DMS 273 treated with DMSO at 0.1 percent for 48 hours (cell line): ENCODE measurements at regions not wholly inside any gene's neighbourhood (a gene's known extent, or its start where the extent isn't known, plus 50 kb on each side); places are given as distances from the start of the nearest gene placed in this dataset.
"Not testable (repeated sequence)": the region's sequence is repeated elsewhere in the genome, so short reads cannot be mapped to it uniquely, and the experiment has no call there.

Experiments
- DNase-seq: peaks from one replicate; lab custom pipeline; 2025; lab: John Stamatoyannopoulos, UW

DNA sequence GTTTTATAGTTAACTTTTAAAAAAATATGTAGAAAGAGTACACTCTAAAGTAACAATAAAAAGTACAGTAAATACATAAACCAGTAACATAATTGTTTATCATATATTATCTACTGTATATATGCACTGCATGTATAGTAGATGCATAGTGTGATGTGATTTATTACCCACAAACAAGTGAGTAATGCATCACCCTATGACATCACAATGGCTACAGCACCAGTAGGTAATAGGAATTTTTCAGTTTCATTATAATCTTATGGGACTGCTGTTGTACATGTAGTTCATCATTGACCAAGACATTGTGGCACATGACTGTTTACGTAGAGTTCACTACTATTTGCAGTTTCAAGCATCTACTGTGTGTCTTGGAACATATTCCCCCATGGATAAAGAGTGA lies 1047.2 kb downstream of the ROBO2 start:
- DNase-seq: no peak

DNA sequence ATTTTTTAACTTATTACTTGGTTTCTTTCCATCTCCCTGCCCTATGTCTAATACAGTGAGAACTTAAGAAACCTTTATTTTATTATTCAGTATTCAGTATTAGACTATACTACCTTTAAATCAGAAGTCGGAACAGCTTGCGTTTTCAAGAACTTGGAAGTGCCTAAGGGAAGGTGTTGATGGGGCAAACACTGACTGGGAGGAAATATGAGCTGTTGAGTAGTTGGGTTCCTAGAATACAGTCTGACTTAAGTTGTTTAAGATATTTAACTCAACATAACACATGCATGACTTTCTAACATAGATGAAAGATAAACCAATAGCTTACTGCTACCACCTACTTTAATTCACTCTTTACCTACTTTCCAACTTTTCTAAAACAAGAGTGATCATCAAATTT lies 1048.1 kb downstream of the ROBO2 start:
- no peak for DNase-seq

DNA sequence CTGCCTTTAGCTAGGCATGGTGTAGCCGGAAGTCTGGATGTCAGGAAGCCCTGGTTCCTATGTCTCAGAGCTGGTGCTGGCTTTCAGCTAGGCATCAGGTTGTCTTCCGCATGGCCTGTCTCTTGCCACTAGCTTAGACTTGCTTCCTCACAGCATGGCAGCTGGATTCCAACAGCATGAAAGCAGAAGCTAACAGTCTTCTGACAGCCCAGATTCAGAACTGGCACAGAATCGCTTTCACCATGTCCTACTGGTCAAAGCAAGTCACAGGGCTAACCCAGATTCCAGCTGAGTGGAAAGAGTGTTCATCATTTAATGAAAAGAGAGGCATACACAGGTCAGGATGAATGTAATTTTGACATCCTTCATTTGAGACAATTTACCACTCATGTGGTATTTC lies 1050.5 kb downstream of the ROBO2 start:
- no peak for DNase-seq

DNA sequence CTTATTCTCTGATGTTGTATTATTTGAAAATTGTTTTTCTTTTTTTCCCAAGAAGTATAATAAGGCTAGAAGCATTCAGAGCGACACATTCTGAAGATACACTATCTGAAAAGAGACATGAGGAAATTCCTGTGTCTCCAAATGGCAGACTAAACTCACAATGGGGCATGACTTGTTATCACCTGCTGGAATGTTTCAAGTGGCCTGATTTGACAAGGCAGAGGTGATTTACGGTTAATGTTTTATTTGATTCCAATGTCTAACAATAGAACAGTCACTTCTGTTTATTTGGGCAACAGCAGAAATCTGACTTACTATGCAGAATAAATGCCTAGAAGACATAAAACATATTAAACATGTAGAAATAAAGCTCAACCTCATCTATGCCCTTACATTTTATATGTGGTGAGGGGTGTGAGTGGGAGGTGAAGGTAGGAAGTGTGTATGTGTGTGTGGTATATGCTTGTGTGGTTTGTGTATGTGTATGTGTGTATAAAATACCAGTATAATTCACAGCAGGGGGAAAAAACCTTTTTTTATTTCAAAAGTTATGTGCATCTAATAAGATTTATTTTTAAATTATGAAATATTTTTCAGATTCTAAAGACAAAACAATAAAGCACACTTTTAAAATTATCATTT lies 1051.7 kb downstream of the ROBO2 start:
- DNase-seq: no peak

DNA sequence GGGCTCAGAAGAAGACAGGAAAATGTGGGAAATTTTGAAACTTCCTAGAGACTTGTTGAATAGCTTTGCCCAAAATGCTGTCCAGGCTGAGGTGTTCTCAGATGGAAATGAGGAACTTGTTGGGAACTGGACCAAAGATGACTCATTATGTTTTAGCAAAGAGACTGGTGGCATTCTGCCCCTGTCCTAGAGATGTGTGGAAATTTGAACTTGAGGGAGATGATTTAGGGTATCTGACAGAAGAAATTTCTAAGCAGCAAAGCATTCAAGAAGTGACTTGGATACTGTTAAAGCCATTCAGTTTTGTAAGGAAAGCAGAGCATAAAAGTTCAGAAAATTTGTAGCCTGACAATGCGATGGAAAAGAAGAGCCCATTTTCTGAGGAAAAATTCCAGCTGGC lies 1052.7 kb downstream of the ROBO2 start:
- not testable (repeated sequence) for DNase-seq

DNA sequence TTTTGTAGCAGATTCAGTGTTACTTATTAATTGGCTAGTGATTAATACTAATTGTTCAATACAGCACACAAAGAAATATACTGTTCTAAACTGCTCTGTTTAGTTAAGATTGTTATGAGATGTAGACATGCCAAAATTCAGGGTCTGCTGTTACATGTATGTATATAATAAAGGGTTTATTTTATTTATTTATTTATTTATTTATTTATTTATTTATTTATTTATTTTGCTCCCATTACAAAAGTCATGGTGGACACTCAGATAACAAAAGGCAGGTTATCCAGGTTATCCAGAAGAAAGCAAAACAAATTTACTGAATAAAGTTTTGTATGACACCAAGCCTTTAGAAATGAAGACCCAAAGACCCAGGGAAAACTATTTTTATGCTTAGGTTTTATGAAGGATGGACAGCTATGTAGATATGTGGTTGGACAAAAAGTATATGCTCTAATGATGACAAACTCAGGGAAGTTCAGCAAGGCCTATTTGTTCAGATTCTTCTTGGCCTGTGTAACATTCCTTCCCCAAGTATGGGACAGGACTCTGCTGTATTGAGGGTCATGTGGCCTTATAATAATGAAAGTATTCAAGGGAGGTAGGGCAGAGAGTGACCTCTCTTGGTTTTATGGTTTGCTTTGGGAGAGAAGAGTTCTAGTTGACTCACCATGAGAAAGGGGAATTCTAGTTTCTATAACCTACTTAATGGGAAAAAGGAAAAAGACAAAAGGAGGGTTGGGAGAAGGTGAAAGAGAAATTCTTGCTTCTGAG lies 1056.8 kb downstream of the ROBO2 start:
- DNase-seq: no peak

DNA sequence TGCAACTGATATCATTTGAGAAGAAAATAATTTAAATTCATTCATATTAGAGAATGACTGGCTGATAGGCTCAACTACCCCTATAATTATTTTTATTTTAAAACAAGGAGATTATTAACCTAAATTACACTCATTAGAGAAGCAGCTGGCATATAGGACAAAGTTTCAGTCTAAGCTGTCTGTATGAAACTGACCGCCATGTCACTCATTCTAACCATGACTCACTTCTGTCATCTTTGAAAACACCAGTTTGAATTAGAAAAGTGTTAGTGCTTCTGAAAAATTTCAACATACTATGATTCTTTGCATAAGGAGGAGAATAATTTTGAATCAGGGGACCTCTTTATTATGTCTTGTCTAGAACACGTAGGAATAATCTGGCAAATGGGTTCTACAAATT lies 1058.5 kb downstream of the ROBO2 start:
- DNase-seq: no peak

DNA sequence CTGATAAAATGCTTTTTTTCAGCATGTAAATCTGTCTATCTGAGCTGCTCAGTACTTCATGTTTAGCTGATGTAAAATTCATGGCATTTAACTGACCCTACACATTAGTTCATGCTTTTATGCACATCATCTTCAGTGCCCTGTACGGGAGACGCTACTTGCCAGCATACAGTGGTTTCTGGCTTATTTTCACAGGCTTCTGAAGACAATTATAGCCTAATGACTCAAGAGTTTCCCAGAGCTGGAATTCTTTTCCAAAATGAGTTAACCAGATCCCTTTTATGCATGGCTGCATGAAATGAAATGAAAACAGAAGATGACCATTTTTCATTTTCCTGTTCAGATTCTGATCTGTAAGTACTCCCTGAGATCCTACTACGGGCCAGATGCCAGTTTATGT lies 1061.5 kb downstream of the ROBO2 start:
- no peak for DNase-seq

DNA sequence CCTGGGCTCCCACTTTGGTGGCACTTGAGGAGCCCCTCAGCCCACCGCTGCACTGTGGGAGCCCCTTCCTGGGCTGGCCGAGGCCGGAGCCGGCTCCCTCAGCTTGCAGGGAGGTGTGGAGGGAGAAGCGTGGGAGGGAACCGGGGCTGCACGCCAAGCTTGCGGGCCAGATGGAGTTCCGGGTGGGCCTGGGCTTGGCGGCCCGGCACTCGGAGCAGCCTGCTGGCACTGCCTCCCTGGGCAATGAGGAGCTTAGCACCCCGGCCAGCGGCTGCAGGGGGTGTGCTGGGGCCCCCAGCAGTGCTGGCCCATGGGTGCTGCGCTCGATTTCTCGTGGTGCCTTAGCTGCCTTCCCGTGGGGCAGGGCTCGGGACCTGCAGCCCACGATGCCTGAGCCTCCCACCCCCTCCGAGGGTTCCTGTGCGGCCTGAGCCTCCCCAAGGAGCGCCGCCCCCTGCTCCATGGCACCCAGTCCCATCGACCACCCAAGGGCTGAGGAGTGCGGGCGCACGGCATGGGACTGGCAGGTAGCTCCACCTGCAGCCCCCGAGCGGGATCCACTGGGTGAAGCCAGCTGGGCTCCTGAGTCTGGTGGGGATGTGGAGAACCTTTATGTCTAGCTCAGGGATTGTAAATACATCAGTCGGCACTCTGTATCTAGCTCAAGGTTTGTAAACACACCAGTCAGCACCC lies 1068.5 kb downstream of the ROBO2 start:
- DNase-seq: not testable (repeated sequence)

DNA sequence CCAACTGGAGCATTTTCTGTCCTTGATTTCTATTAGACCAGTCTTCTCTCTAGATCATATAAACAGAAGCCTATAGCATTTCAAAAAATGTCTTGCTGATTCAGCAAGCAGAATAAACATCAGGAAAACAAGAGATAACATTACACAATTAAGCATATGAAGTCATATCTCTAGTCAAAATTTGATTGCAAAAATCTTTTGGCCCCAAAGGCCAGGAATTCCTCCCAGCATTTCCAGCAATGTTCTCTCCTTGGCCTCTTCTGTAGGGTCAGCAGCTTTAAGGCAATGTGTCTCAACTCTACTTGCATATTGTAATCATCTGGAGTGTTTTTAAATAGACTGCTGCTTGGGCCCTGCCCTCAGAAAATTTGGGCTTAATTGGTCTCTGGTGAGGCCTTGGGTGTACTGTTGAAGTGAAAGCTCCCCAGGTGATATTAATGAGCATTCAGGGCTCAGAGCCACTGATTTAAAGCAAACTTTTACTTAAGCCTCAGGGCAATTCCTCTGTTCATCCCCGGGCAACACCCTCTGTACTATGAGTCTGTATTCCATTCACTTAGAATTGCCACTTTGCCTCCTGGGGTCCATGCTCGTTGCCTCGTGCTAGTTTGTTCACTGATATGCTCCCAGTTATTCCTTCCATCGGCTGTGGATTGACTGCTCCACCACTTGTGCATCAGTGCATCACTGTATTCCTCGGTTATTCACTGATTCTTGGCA lies 1072.6 kb downstream of the ROBO2 start:
- no peak for DNase-seq

DNA sequence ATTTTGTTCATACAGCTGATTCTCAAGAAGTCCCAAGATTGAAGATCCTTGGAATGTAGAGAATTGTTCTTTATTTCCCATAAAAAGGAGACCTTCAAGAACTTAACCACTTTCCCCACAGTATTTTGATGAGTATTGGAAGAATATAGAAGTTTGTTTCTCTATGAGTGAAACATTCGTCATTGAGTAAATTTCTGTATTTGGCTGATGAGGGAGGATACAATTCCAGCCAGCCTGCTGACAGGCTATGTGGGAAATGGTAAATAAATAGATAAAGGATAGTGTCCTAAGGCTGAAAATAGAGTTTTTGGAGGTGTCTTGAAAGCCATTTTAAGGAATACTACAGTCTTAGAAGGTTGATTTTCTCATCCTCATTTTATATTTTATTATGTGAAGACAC lies 1076.1 kb downstream of the ROBO2 start:
- no peak for DNase-seq

DNA sequence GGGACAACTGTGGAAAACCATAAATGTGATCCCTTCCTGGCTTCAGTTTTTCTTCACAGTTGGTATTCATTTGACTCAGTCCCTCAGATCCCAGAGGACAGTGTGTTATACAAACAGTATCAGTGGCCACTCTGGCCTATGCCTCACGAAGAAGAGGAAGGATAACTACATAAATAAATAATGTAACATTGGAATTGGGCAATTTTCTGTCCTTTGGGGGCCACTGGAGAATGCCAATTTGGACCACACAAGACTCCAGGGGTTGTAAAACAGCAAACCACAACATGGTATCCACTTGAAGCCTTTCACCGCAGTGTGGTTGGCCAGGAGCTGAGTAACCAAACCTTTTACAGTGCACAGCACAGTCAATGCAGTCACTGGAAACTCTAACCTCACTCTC lies 1077.0 kb downstream of the ROBO2 start:
- DNase-seq: no peak

DNA sequence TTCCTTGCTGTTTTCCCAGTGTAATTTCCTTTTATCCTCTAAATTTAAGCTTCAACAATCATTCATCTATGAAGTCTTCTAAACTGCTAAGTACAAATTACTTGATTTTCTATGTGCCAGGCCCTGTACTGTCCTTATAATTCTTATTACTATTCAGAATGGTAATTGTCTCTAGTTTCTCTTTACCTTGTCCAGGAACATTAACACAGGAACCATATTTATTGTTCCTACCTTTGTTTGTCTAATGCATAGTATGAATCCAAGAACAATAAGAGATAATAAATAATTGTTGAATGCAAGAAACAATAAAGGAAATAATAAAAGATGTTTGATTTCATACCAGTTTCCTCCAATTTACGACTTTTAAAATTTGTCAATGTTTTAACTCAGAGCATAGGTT lies 1083.2 kb downstream of the ROBO2 start:
- DNase-seq: no peak

DNA sequence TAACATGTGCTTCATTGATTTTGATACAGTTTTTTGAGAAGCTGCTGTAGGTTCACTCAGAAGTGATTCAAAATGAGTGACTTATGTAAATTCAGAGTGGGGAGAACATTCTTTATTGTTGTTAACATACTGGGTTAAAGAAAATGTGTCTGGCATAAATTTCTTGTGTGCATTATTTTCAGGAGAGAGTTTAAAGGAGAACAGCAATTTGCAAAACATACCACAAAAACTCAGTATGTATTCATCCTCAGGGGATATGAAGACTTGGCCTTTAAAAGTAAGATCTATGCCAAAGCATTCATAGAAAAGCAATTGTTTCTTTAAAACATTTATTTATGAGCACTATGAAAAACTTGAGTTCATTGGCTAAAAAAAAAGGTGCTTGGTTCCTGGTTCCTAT lies 1089.8 kb downstream of the ROBO2 start:
- DNase-seq: no peak

DNA sequence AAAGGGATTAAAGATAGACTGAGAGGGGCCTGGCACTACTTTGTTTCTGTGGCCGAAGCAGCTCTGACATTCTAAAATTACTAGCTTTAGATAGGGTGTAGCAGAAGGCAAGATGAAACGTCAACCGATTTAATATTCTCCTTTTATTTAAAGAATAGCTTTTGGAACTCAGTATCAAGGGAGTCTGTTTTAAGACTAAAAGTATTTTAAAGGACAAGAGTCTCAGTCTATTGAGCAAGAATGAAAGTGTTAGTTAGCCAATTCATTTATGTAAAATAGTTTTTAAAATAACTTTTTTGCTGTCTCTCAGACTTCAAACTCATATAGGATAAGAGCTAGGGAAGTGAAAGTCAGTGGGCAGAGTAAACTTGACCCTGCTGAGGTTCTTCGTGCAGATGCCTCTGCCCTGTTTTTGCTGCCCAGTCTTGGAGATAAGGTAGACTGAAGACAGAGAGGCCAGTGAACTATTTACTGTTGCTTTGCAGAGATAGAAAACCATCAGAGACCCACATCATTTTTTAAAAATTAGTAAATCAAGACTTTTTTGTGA lies 1090.9 kb downstream of the ROBO2 start:
- no peak for DNase-seq

DNA sequence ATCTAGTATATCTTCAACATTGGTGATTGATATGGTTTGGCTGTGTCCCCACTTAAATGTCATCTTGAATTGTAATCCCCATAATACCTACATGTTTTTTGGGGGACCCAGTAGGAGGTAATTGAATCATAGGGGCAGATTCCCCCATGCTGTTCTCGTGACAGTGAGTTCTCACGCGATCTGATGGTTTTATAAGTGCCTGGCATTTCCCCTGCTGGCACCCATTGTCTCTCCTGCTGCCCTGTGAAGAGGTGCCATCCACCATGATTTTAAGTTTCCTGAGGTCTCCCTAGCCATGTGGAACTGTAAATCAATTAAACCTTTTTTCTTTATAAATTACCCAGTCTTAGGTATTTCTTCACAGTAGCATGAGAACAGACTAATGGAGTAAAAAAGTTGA lies 1094.6 kb downstream of the ROBO2 start:
- no peak for DNase-seq

DNA sequence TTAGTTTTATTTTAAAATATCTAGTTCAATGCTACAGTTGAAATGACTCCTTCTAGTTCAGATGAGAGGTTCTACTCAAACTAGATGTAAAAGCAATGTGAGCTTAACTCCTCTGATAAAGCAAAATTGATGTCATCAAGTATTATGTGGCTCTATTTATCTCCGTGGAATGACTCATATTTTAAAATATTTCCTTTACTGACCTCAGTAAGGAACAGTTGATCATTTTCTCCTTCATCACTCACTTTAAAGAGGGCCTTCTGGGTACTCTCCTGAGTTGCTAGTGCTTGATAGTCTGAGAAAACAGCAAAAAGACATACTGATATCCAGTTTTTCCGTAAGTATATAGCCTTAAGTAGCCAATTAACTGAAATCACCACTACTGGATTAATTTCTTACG lies 1099.3 kb downstream of the ROBO2 start:
- no peak for DNase-seq

DNA sequence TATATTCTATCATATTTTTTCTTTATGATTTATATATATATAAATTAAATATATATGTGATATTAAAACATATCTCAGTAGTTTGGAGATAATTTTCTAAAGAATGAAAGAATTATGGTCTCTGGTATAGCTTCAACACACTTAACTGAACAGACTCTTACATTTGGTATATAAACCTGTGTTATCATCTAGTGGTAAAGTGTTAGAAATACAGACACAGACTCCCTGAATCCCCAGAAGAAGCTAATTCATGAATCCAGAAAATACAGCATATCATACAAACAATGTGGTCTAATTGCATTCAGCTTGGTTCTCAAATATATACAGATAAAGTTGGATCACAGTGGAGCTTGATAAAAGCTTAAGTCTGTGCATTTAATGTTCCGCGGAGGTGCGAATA lies 1100.4 kb downstream of the ROBO2 start:
- no peak for DNase-seq

DNA sequence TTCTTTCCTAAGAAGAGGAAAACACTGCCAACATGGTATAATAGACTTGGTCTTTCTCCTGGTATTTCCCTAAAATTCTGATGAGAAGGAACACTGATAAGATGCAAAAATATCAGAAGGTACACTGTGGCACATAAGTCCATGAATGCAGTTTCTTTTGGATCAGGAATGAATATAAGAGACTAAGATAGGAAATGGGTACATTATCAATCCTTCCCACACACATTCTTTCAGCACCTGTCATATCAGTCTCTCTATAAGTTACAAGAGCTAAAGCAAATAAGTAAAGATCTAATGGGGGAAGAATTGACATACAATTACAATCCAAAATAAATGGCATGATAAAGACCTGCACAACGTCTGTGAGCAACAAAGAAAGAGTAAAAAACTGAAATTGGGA lies 1101.0 kb downstream of the ROBO2 start:
- DNase-seq: no peak

DNA sequence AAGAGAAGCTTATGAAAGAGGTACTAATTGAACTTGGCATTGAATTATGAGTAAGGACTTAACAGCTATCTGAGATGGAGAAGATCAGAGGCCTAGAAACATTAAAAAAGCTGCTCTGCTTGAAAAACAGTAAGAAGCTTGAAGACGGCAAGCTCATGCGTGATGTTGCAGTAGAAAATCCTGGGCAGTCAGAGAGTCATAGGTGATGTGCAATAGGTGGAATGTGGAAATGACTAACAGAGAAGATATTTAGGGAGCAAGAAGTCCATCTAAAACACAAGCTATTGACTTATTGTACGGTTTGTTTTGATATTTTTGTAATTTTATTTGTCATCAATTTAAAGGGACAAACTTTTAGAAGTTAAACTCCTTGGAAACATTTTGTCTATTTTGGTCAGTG lies 1101.4 kb downstream of the ROBO2 start:
- DNase-seq: no peak

DNA sequence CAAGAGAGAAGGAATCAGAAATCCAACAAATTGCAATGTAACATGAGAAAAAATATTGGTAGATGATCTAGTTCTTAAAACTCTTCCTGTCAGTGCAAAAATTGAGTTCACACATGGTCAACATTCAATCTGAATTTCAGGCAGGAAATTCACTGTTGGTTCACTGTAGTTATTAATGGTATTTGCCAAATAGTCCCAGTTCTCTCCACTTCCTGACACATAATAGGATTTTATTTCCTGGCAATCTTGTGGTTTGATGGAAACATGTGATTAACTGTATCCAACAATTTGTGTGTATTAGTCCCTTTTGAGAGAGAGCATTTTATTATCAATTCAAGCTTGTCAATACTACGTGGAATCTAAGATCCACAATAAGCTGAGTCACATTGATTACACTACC lies 1103.1 kb downstream of the ROBO2 start:
- no peak for DNase-seq

DNA sequence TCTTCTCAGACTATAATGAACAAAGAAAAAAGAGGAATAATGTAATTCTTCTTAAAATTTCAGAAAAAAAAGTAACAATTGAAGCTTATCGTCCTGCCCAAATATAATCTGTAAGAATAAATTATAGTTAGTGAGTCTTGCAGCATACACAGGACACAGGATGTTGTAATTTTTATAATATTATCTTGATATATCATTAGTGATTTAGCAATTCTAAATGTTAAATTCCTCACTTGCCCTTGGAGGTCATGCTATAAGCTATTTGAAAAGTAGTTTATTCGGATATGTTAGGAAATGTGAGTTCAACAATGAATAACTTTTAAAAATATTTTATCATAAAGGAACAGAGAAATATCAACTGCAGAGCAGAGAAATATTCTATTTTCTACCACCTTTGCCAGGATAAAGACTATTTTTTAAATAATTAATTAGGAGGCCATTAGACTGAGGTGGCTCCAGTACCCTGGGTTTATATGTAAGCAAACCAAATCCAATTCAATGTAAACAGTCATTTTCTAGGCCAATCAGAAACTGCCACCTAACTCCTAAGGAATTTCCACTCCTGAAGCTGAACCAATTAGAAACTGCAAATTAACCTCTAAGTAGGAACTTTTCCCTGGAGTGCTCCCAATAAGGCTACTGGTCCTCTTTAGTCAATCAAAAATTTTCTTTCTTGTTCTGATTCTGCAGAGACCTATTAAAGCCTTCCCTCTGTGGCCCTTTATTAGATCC lies 1109.3 kb downstream of the ROBO2 start:
- DNase-seq: no peak
